Smooth muscle cell (in vitro differentiated cells): ENCODE measurements at regions not wholly inside any gene's neighbourhood (a gene's known extent, or its start where the extent isn't known, plus 50 kb on each side); places are given as distances from the start of the nearest gene placed in this dataset.

Source experiments
- DNase-seq: peaks from one replicate; lab custom pipeline; 2025; ENCODE audit not compliant: unreplicated experiment; lab: John Stamatoyannopoulos, UW
- H2AFZ ChIP-seq: fragments of 200-600 bp; sonication (generic); 2 replicates; pipeline ENCODE4 v1.6.0; 2016; ENCODE audit warnings: antibody characterized with exemption, low read depth, mild to moderate bottlenecking
- H3F3A ChIP-seq: fragments of 200-600 bp; sonication (generic); 2 replicates; pipeline ENCODE4 v1.6.0; 2017; ENCODE audit warnings: antibody characterized with exemption, low read depth
- H3K27ac ChIP-seq: fragments of 200-600 bp; sonication (generic); 2 replicates; pipeline ENCODE4 v1.5.1; 2016; ENCODE audit warnings: low read depth, mild to moderate bottlenecking
- H3K27me3 ChIP-seq: fragments of 200-600 bp; sonication (generic); 2 replicates; pipeline ENCODE4 v1.6.1; 2016; ENCODE audit warnings: low read depth, mild to moderate bottlenecking
- H3K36me3 ChIP-seq: fragments of 200-600 bp; sonication (generic); 2 replicates; pipeline ENCODE4 v1.5.1; 2016; ENCODE audit warnings: low read depth
- H3K4me1 ChIP-seq: fragments of 200-600 bp; sonication (generic); 2 replicates; pipeline ENCODE4 v1.5.1; 2016; ENCODE audit warnings: low read depth
- H3K4me2 ChIP-seq: fragments of 200-600 bp; sonication (generic); 2 replicates; pipeline ENCODE4 v1.6.0; 2016; ENCODE audit warnings: mild to moderate bottlenecking
- H3K4me3 ChIP-seq: fragments of 200-600 bp; sonication (generic); 2 replicates; pipeline ENCODE4 v1.5.1; 2016; ENCODE audit warnings: mild to moderate bottlenecking
- H3K79me2 ChIP-seq: fragments of 200-600 bp; sonication (generic); 2 replicates; pipeline ENCODE4 v1.6.0; 2016; ENCODE audit warnings: low read depth, mild to moderate bottlenecking
- H3K9ac ChIP-seq: fragments of 200-600 bp; sonication (generic); 2 replicates; pipeline ENCODE4 v1.6.0; 2016; ENCODE audit warnings: low read depth
- H3K9me3 ChIP-seq: fragments of 200-600 bp; sonication (generic); replicated peaks from 2 replicates; pipeline ENCODE4 v1.5.1; 2016; ENCODE audit warnings: low read depth
- H4K20me1 ChIP-seq: fragments of 200-600 bp; sonication (generic); 2 replicates; pipeline ENCODE4 v1.6.0; 2016; ENCODE audit warnings: low read depth
- WGBS: methylation state at CpG from one replicate; pipeline ENCODE4 v1.1.7; 2016; ENCODE audit warnings: low lambda C conversion rate; 5-methylcytosine and 5-hydroxymethylcytosine counted together
- TF ChIP-seq, protein P1 (sequence below): fragments of 200-600 bp; sonication (generic); IDR thresholded peaks from 2 replicates; pipeline ENCODE4 v1.5.1; 2017; ENCODE audit warnings: borderline replicate concordance, mild to moderate bottlenecking, antibody characterized with exemption; ENCODE audit not compliant: insufficient read depth, poor library complexity, severe bottlenecking

DNA sequence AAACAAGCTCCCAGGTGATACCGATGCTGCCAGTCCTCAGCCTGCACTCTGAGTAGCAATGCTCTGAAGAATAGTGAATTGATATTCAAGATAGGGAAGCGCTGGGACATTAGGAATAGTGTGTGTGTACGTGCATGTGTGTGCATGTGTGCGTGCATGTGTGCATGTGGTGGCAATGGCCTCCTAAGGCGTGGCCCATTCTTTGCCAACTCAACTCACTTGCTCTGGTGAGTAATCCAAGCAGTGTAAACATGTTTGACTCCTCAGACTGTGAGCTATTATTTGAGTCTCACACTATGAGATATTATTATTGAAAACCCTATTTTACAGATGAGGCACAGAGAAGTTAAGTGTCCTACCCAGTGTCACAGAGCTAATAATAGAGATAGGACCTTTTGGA lies 186.6 kb downstream of the RAB11FIP2 start:
- peaks cover 14% of the 10 kb centered on the region for H3K27me3 ChIP-seq
- no peaks in the 10 kb centered on the region for H3K4me1 ChIP-seq
- H3K36me3 ChIP-seq: no peaks in the 10 kb centered on the region
- H3K79me2 ChIP-seq: no peaks in the 10 kb centered on the region
- TF ChIP-seq, protein P1, sequence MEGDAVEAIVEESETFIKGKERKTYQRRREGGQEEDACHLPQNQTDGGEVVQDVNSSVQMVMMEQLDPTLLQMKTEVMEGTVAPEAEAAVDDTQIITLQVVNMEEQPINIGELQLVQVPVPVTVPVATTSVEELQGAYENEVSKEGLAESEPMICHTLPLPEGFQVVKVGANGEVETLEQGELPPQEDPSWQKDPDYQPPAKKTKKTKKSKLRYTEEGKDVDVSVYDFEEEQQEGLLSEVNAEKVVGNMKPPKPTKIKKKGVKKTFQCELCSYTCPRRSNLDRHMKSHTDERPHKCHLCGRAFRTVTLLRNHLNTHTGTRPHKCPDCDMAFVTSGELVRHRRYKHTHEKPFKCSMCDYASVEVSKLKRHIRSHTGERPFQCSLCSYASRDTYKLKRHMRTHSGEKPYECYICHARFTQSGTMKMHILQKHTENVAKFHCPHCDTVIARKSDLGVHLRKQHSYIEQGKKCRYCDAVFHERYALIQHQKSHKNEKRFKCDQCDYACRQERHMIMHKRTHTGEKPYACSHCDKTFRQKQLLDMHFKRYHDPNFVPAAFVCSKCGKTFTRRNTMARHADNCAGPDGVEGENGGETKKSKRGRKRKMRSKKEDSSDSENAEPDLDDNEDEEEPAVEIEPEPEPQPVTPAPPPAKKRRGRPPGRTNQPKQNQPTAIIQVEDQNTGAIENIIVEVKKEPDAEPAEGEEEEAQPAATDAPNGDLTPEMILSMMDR: no peak
- no peaks in the 10 kb centered on the region for H3F3A ChIP-seq
- H3K4me2 ChIP-seq: no peak overlapping the region
- no peak for DNase-seq
- H3K27ac ChIP-seq: no peak overlapping the region
- 95% methylated on average over 5 of the region's 5 CpGs for WGBS
- H4K20me1 ChIP-seq: no peaks in the 10 kb centered on the region
- no peak overlapping the region for H3K9ac ChIP-seq
- no peak overlapping the region for H2AFZ ChIP-seq
- H3K9me3 ChIP-seq: no peaks in the 10 kb centered on the region
- H3K4me3 ChIP-seq: no peak overlapping the region

DNA sequence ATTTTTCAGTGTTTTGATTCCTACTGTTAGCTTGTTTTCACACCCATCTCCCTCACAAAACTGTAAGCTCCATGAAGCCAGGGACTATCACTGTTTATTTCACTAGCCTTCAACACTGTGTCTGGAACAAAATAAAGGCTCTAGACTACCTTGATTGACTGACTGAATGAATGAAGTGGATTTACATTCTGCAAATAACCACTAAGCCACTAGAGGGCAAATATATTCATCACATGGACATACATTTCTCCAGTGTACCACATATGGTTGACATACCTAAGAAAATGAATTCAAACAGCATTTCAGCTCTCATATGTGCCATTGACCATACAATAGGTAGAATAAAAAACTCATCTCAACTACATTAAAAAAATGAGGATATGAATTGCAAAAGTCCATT lies 185.9 kb downstream of the RAB11FIP2 start:
- Histone ChIP-seq H2AFZ (no peak overlapping the region), H3K27me3 (peaks cover 14% of the 10 kb centered on the region), H3K36me3 (no peaks in the 10 kb centered on the region), H3K9me3 (no peaks in the 10 kb centered on the region), H3K4me1 (no peaks in the 10 kb centered on the region), H3K4me3 (no peak overlapping the region), H3F3A (no peaks in the 10 kb centered on the region), H3K9ac (no peak overlapping the region), H4K20me1 (no peaks in the 10 kb centered on the region), H3K79me2 (no peaks in the 10 kb centered on the region), H3K27ac (no peak overlapping the region), H3K4me2 (no peak overlapping the region)
- no peak for DNase-seq
- TF ChIP-seq, protein P1: peak; percentile 33

DNA sequence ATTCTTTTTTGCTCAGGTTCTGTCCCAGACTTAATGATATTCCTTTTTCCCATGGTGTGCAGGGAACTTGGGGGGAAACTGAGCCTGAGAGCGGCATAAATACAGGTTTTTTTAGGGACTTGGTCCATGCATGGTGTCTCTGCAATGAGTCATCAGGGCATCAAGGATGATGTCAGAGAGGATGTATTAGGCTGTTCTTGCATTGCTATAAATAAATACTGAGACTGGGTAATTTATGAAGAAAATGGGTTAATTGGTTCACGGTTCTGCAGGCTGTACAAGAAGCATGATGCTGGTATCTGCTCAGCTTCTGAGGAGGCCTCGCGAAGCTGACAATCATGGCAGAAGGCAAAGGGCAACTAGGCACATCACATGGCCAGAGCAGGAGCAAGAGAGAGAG lies 185.4 kb downstream of the RAB11FIP2 start:
- H4K20me1 ChIP-seq: no peaks in the 10 kb centered on the region
- H3K4me3 ChIP-seq: no peak overlapping the region
- 95% methylated on average over 4 of the region's 4 CpGs for WGBS
- H3K9me3 ChIP-seq: no peaks in the 10 kb centered on the region
- peaks cover 14% of the 10 kb centered on the region for H3K27me3 ChIP-seq
- H3K79me2 ChIP-seq: no peaks in the 10 kb centered on the region
- H3K9ac ChIP-seq: no peak overlapping the region
- H3K4me2 ChIP-seq: no peak overlapping the region
- H3K36me3 ChIP-seq: no peaks in the 10 kb centered on the region
- no peak overlapping the region for H3K27ac ChIP-seq
- no peaks in the 10 kb centered on the region for H3K4me1 ChIP-seq
- H3F3A ChIP-seq: no peaks in the 10 kb centered on the region
- H2AFZ ChIP-seq: no peak overlapping the region
- no peak for DNase-seq
- TF ChIP-seq, protein P1: no peak

DNA sequence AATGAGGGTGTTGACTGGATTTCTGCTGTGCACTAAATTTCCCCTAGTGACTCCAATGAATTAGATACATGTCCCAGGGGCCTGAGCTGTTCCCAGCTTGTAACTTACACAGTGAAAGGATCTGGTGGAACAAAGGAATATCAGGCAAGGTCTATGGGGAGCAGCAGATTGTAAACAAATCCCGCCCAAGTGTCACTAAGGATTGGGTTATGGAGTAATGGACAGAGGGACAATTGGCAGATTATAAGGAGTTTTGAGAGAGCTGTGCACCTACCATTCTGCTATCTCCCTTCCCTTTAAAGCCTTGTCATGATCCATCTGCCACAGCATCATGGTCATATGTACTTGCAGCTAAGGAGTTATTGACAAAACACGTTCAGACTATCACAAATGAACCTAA lies 183.0 kb downstream of the RAB11FIP2 start:
- H3K27me3 ChIP-seq: peaks cover 17% of the 10 kb centered on the region
- WGBS: 88% methylated on average over 2 of the region's 2 CpGs

More for the DNA sequence above, 183.0 kb downstream of the RAB11FIP2 start:
- TF ChIP-seq, protein P1: no peak
- Histone ChIP-seq H3K9me3 (no peaks in the 10 kb centered on the region), H3K36me3 (no peaks in the 10 kb centered on the region), H3K4me1 (no peaks in the 10 kb centered on the region), H2AFZ (no peak overlapping the region), H3K27ac (no peak overlapping the region), H3K4me3 (no peak overlapping the region), H3K4me2 (no peak overlapping the region), H4K20me1 (no peaks in the 10 kb centered on the region), H3K79me2 (no peaks in the 10 kb centered on the region), H3K9ac (no peak overlapping the region), H3F3A (no peaks in the 10 kb centered on the region)
- no peak for DNase-seq
